PC-9 (cell line): ENCODE measurements at regions not wholly inside any gene's neighbourhood (a gene's known extent, or its start where the extent isn't known, plus 50 kb on each side); places are given as distances from the start of the nearest gene placed in this dataset.

Experiments
- BruUV-seq: library from RNA; stranded (reverse); fragments of 400-500 nt; replicated peaks from 2 replicates; lab custom pipeline; 2021; lab: Mats Ljungman, UMichigan
- CTCF ChIA-PET: fragments of 300-600 bp; sonication (Branson Sonifier 250); formaldehyde crosslinking; loops from one replicate; lab custom pipeline; 2022; ENCODE audit warnings: antibody characterized with exemption; lab: Charles Lee
- POLR2A ChIA-PET: fragments of 300-600 bp; sonication (Branson Sonifier 250); formaldehyde crosslinking; loops from one replicate; lab custom pipeline; 2022; ENCODE audit warnings: antibody characterized with exemption; ENCODE audit not compliant: unreplicated experiment; lab: Charles Lee
- DNase-seq, 2 experiments: peaks; one replicate each; pipeline versions ENCODE4 v3.0.0 to v3.0.0-alpha.2; 2015 to 2022; ENCODE audit warnings: mixed read lengths in 1 of 2
- H2AFZ ChIP-seq: fragments of 200-600 bp; sonication (generic); 2 replicates; pipeline ENCODE4 v1.8.1; 2017; ENCODE audit warnings: antibody characterized with exemption
- H3F3A ChIP-seq: fragments of 200-600 bp; sonication (generic); 2 replicates; pipeline ENCODE4 v1.8.1; 2017; ENCODE audit warnings: antibody characterized with exemption, mild to moderate bottlenecking, low read depth; ENCODE audit not compliant: insufficient read depth
- H3K27ac ChIP-seq: fragments of 200-600 bp; sonication (generic); 2 replicates; pipeline ENCODE4 v1.6.1; 2016; ENCODE audit warnings: mixed run types
- H3K27me3 ChIP-seq: fragments of 200-600 bp; sonication (generic); 2 replicates; pipeline ENCODE4 v1.6.1; 2016; ENCODE audit warnings: low read depth, mixed run types; ENCODE audit not compliant: insufficient read depth
- H3K36me3 ChIP-seq: fragments of 200-600 bp; sonication (generic); 2 replicates; pipeline ENCODE4 v1.6.1; 2016; ENCODE audit warnings: low read depth, mixed run types
- H3K4me1 ChIP-seq: fragments of 200-600 bp; sonication (generic); replicated peaks from 2 replicates; pipeline ENCODE4 v1.6.1; 2016; ENCODE audit warnings: mixed run types; ENCODE audit not compliant: insufficient read depth
- H3K4me2 ChIP-seq: fragments of 200-600 bp; sonication (generic); 2 replicates; pipeline ENCODE4 v1.6.1; 2017; ENCODE audit warnings: mixed run types
- H3K4me3 ChIP-seq: fragments of 200-600 bp; sonication (generic); 2 replicates; pipeline ENCODE4 v1.6.1; 2016; ENCODE audit warnings: mixed run types
- H3K79me2 ChIP-seq: fragments of 200-600 bp; sonication (generic); 2 replicates; pipeline ENCODE4 v1.6.1; 2017; ENCODE audit warnings: low read depth, mixed run types
- H3K9me2 ChIP-seq: fragments of 200-600 bp; sonication (generic); 2 replicates; pipeline ENCODE4 v1.8.1; 2017; ENCODE audit warnings: mild to moderate bottlenecking; ENCODE audit not compliant: insufficient read depth
- H3K9me3 ChIP-seq: fragments of 200-600 bp; sonication (generic); 2 replicates; pipeline ENCODE4 v1.8.1; 2016; ENCODE audit warnings: low read depth; ENCODE audit not compliant: insufficient read depth
- H4K20me1 ChIP-seq: fragments of 200-600 bp; sonication (generic); 2 replicates; pipeline ENCODE4 v1.8.1; 2017; ENCODE audit not compliant: insufficient read depth
- CTCF ChIP-seq: fragments of 200-600 bp; sonication (generic); conservative IDR thresholded peaks from 2 replicates; pipeline ENCODE4 v1.6.1; 2017; ENCODE audit warnings: mixed run types, antibody characterized with exemption, mild to moderate bottlenecking, moderate library complexity
- EZH2 ChIP-seq: fragments of 200-600 bp; sonication (generic); IDR thresholded peaks from 2 replicates; pipeline ENCODE4 v1.8.0; 2017; ENCODE audit warnings: antibody characterized with exemption, low read depth
- intact Hi-C: fragments of 100-400 bp; cut with micrococcal nuclease; formaldehyde crosslinking; loops from one replicate; pipeline ENCODE4 v1.10.0; 2022; ENCODE audit not compliant: unreplicated experiment

GRCh38 chr3:132090921-132091320, 56.1 kb upstream of the CPNE4 start:
- no TSS peak for BruUV-seq

GRCh38 chr3:132116601-132117000, 81.8 kb upstream of the CPNE4 start:
- Histone ChIP-seq H3K4me2 (no peak overlapping the region), H3F3A (no peaks in the 10 kb centered on the region), H3K36me3 (no peaks in the 10 kb centered on the region), H3K79me2 (no peaks in the 10 kb centered on the region), H3K9me3 (no peaks in the 10 kb centered on the region), H3K27me3 (no peaks in the 10 kb centered on the region), H3K27ac (no peak overlapping the region), H3K4me3 (no peak overlapping the region), H3K9me2 (no peaks in the 10 kb centered on the region), H4K20me1 (no peaks in the 10 kb centered on the region), H2AFZ (no peak overlapping the region), H3K4me1 (peaks cover 17% of the 10 kb centered on the region)
- ChIA-PET POLR2A (no interaction called here), CTCF (no interaction called here)
- no peak for DNase-seq
- no TSS peak for BruUV-seq
- TF ChIP-seq CTCF (no peak), EZH2 (no peak)
- intact Hi-C loops, result no loop called here

More at GRCh38 chr3:132090921-132091320, 56.1 kb upstream of the CPNE4 start:
- H3K79me2 ChIP-seq, result no peaks in the 10 kb centered on the region
- no peaks in the 10 kb centered on the region for H3K27me3 ChIP-seq
- no peaks in the 10 kb centered on the region for H4K20me1 ChIP-seq
- ChIA-PET POLR2A (no interaction called here), CTCF (no interaction called here)
- no peak for TF ChIP-seq EZH2
- no peak for TF ChIP-seq CTCF
- no peaks in the 10 kb centered on the region for H3K4me1 ChIP-seq
- H3K4me3 ChIP-seq, result no peak overlapping the region
- H3K9me2 ChIP-seq, result no peaks in the 10 kb centered on the region
- H3K27ac ChIP-seq, result no peak overlapping the region
- H2AFZ ChIP-seq, result no peak overlapping the region
- no peak overlapping the region for H3K4me2 ChIP-seq
- H3K9me3 ChIP-seq, result no peaks in the 10 kb centered on the region; the same call in 1 of the 2 replicates
- no peaks in the 10 kb centered on the region for H3F3A ChIP-seq
- DNase-seq, result no peak
- intact Hi-C loops, result no loop called here
- H3K36me3 ChIP-seq, result no peaks in the 10 kb centered on the region

- Histone ChIP-seq H3K36me3 (no peaks in the 10 kb centered on the region), H2AFZ (no peak overlapping the region), H3K27ac (no peak overlapping the region), H3K9me2 (no peaks in the 10 kb centered on the region), H3K4me1 (peaks cover 10% of the 10 kb centered on the region; the same call in 1 of the 2 replicates), H3F3A (no peaks in the 10 kb centered on the region), H4K20me1 (no peaks in the 10 kb centered on the region), H3K4me2 (no peak overlapping the region), H3K27me3 (no peaks in the 10 kb centered on the region), H3K9me3 (no peaks in the 10 kb centered on the region), H3K79me2 (no peaks in the 10 kb centered on the region), H3K4me3 (no peak overlapping the region)
- BruUV-seq, result no TSS peak
- no peak for DNase-seq
- ChIA-PET CTCF (no interaction called here), POLR2A (no interaction called here)
- no peak for TF ChIP-seq EZH2
- TF ChIP-seq CTCF, result no peak
- intact Hi-C loops, result no loop called here
Observed at GRCh38 chr3:132117642-132118041, 82.8 kb upstream of the CPNE4 start.
